GM23338 (cell line): ENCODE measurements at regions not wholly inside any gene's neighbourhood (a gene's known extent, or its start where the extent isn't known, plus 50 kb on each side); places are given as distances from the start of the nearest gene placed in this dataset.

Experiments used
- ATAC-seq: fragments of 200-7000 bp; cut with Tn5 transposase; 3 replicates; pipeline ENCODE4 v1.9.1; 2020
- DNase-seq: peaks from one replicate; pipeline ENCODE4 v3.0.0-alpha.2; 2015; ENCODE audit warnings: low spot score
- H2AFZ ChIP-seq: fragments of 200-600 bp; sonication (generic); 2 replicates; pipeline ENCODE4 v1.8.0; 2016; ENCODE audit warnings: antibody characterized with exemption, mild to moderate bottlenecking, moderate library complexity
- H3F3A ChIP-seq: fragments of 200-600 bp; sonication (generic); replicated peaks from 2 replicates; pipeline ENCODE4 v1.8.0; 2017; ENCODE audit warnings: antibody characterized with exemption, mixed run types, low read depth
- H3K27ac ChIP-seq: fragments of 200-600 bp; sonication (generic); 2 replicates; pipeline ENCODE4 v1.6.1; 2016; ENCODE audit warnings: low read depth
- H3K27me3 ChIP-seq: fragments of 200-600 bp; sonication (generic); 2 replicates; pipeline ENCODE4 v1.8.0; 2016; ENCODE audit warnings: mild to moderate bottlenecking, mixed run types, moderate library complexity; ENCODE audit not compliant: insufficient read depth
- H3K36me3 ChIP-seq: fragments of 200-600 bp; sonication (generic); 2 replicates; pipeline ENCODE4 v1.8.0; 2016; ENCODE audit warnings: mild to moderate bottlenecking; ENCODE audit not compliant: insufficient read depth
- H3K4me1 ChIP-seq: fragments of 200-600 bp; sonication (generic); 2 replicates; pipeline ENCODE4 v1.8.0; 2016; ENCODE audit warnings: mild to moderate bottlenecking, moderate library complexity; ENCODE audit not compliant: insufficient read depth
- H3K4me2 ChIP-seq: fragments of 200-600 bp; sonication (generic); 2 replicates; pipeline ENCODE4 v1.7.1; 2017; ENCODE audit warnings: mixed run types
- H3K4me3 ChIP-seq: fragments of 200-600 bp; sonication (generic); 2 replicates; pipeline ENCODE4 v1.6.1; 2016; ENCODE audit warnings: mixed run types
- H3K79me2 ChIP-seq: fragments of 200-600 bp; sonication (generic); replicated peaks from 2 replicates; pipeline ENCODE4 v1.8.0; 2017; ENCODE audit warnings: mild to moderate bottlenecking; ENCODE audit not compliant: insufficient read depth
- H3K9me2 ChIP-seq: fragments of 200-600 bp; sonication (generic); 2 replicates; pipeline ENCODE4 v1.8.0; 2017; ENCODE audit not compliant: insufficient read depth
- H4K20me1 ChIP-seq: fragments of 200-600 bp; sonication (generic); replicated peaks from 2 replicates; pipeline ENCODE4 v1.8.0; 2017; ENCODE audit warnings: mild to moderate bottlenecking; ENCODE audit not compliant: insufficient read depth
- H3K27ac Mint-ChIP-seq: 2 replicates; pipeline ENCODE4 v1.8.0; 2020; ENCODE audit warnings: inconsistent platforms, mild to moderate bottlenecking, moderate library complexity, mixed read lengths
- H3K27me3 Mint-ChIP-seq: 3 replicates; pipeline ENCODE4 v1.8.0; 2022; ENCODE audit warnings: low read depth, mild to moderate bottlenecking, moderate library complexity, mixed read lengths, inconsistent platforms; ENCODE audit not compliant: insufficient read depth, poor library complexity
- H3K36me3 Mint-ChIP-seq: 3 replicates; pipeline ENCODE4 v1.8.0; 2021; ENCODE audit warnings: low read depth, mild to moderate bottlenecking, inconsistent platforms, moderate library complexity, mixed read lengths
- H3K4me1 Mint-ChIP-seq: 3 replicates; pipeline ENCODE4 v1.8.0; 2020; ENCODE audit warnings: mild to moderate bottlenecking, inconsistent platforms, mixed read lengths
- H3K4me3 Mint-ChIP-seq: 3 replicates; pipeline ENCODE4 v1.8.0; 2021; ENCODE audit warnings: moderate library complexity, mild to moderate bottlenecking, inconsistent platforms, mixed read lengths
- H3K9me3 Mint-ChIP-seq: 3 replicates; pipeline ENCODE4 v1.8.0; 2020; ENCODE audit warnings: moderate library complexity, mild to moderate bottlenecking, inconsistent platforms, mixed read lengths
- REST ChIP-seq: IDR thresholded peaks from one replicate; pipeline ENCODE4 v1.6.1; 2018; ENCODE audit warnings: antibody characterized with exemption; ENCODE audit not compliant: unreplicated experiment
- ZNF462 ChIP-seq: fragments of 250-450 bp; sonication (Bioruptor Pico); IDR thresholded peaks from 2 replicates; pipeline ENCODE4 v1.5.0; 2020; ENCODE audit warnings: mild to moderate bottlenecking, moderate library complexity

- Mint-ChIP-seq H3K27ac (no peak overlapping the region), H3K4me3 (no peak overlapping the region), H3K27me3 (peaks cover 4% of the 10 kb centered on the region), H3K9me3 (no peaks in the 10 kb centered on the region), H3K4me1 (peaks cover 17% of the 10 kb centered on the region), H3K36me3 (no peaks in the 10 kb centered on the region)
- H3K9me2 ChIP-seq = no peaks in the 10 kb centered on the region
- no peak for TF ChIP-seq ZNF462
- no peak for TF ChIP-seq REST
- no peaks in the 10 kb centered on the region for H3K36me3 ChIP-seq
- no peak overlapping the region for H3K4me2 ChIP-seq
- no peaks in the 10 kb centered on the region for H3K4me1 ChIP-seq
- H2AFZ ChIP-seq = peak overlapping the region; percentile 94
- H3K79me2 ChIP-seq = no peaks in the 10 kb centered on the region
- H3K27ac ChIP-seq = no peak overlapping the region
- DNase-seq (no peak), ATAC-seq (no peak)
- H3K4me3 ChIP-seq = no peak overlapping the region
- no peaks in the 10 kb centered on the region for H3K27me3 ChIP-seq
- no peaks in the 10 kb centered on the region for H4K20me1 ChIP-seq
- H3F3A ChIP-seq = no peaks in the 10 kb centered on the region
Observed at GRCh38 chr6:2560917-2561698, 189.6 kb downstream of the MYLK4 start.
